GM23338 (cell line): ENCODE measurements at regions not wholly inside any gene's neighbourhood (a gene's known extent, or its start where the extent isn't known, plus 50 kb on each side); places are given as distances from the start of the nearest gene placed in this dataset.

Experiments used
- ATAC-seq: fragments of 200-7000 bp; cut with Tn5 transposase; 3 replicates; pipeline ENCODE4 v1.9.1; 2020
- DNase-seq: peaks from one replicate; pipeline ENCODE4 v3.0.0-alpha.2; 2015; ENCODE audit warnings: low spot score
- H2AFZ ChIP-seq: fragments of 200-600 bp; sonication (generic); 2 replicates; pipeline ENCODE4 v1.8.0; 2016; ENCODE audit warnings: antibody characterized with exemption, mild to moderate bottlenecking, moderate library complexity
- H3F3A ChIP-seq: fragments of 200-600 bp; sonication (generic); replicated peaks from 2 replicates; pipeline ENCODE4 v1.8.0; 2017; ENCODE audit warnings: antibody characterized with exemption, mixed run types, low read depth
- H3K27ac ChIP-seq: fragments of 200-600 bp; sonication (generic); 2 replicates; pipeline ENCODE4 v1.6.1; 2016; ENCODE audit warnings: low read depth
- H3K27me3 ChIP-seq: fragments of 200-600 bp; sonication (generic); 2 replicates; pipeline ENCODE4 v1.8.0; 2016; ENCODE audit warnings: mild to moderate bottlenecking, mixed run types, moderate library complexity; ENCODE audit not compliant: insufficient read depth
- H3K36me3 ChIP-seq: fragments of 200-600 bp; sonication (generic); 2 replicates; pipeline ENCODE4 v1.8.0; 2016; ENCODE audit warnings: mild to moderate bottlenecking; ENCODE audit not compliant: insufficient read depth
- H3K4me1 ChIP-seq: fragments of 200-600 bp; sonication (generic); 2 replicates; pipeline ENCODE4 v1.8.0; 2016; ENCODE audit warnings: mild to moderate bottlenecking, moderate library complexity; ENCODE audit not compliant: insufficient read depth
- H3K4me2 ChIP-seq: fragments of 200-600 bp; sonication (generic); 2 replicates; pipeline ENCODE4 v1.7.1; 2017; ENCODE audit warnings: mixed run types
- H3K4me3 ChIP-seq: fragments of 200-600 bp; sonication (generic); 2 replicates; pipeline ENCODE4 v1.6.1; 2016; ENCODE audit warnings: mixed run types
- H3K79me2 ChIP-seq: fragments of 200-600 bp; sonication (generic); replicated peaks from 2 replicates; pipeline ENCODE4 v1.8.0; 2017; ENCODE audit warnings: mild to moderate bottlenecking; ENCODE audit not compliant: insufficient read depth
- H3K9me2 ChIP-seq: fragments of 200-600 bp; sonication (generic); 2 replicates; pipeline ENCODE4 v1.8.0; 2017; ENCODE audit not compliant: insufficient read depth
- H4K20me1 ChIP-seq: fragments of 200-600 bp; sonication (generic); replicated peaks from 2 replicates; pipeline ENCODE4 v1.8.0; 2017; ENCODE audit warnings: mild to moderate bottlenecking; ENCODE audit not compliant: insufficient read depth
- H3K27ac Mint-ChIP-seq: 2 replicates; pipeline ENCODE4 v1.8.0; 2020; ENCODE audit warnings: inconsistent platforms, mild to moderate bottlenecking, moderate library complexity, mixed read lengths
- H3K27me3 Mint-ChIP-seq: 3 replicates; pipeline ENCODE4 v1.8.0; 2022; ENCODE audit warnings: low read depth, mild to moderate bottlenecking, moderate library complexity, mixed read lengths, inconsistent platforms; ENCODE audit not compliant: insufficient read depth, poor library complexity
- H3K36me3 Mint-ChIP-seq: 3 replicates; pipeline ENCODE4 v1.8.0; 2021; ENCODE audit warnings: low read depth, mild to moderate bottlenecking, inconsistent platforms, moderate library complexity, mixed read lengths
- H3K4me1 Mint-ChIP-seq: 3 replicates; pipeline ENCODE4 v1.8.0; 2020; ENCODE audit warnings: mild to moderate bottlenecking, inconsistent platforms, mixed read lengths
- H3K4me3 Mint-ChIP-seq: 3 replicates; pipeline ENCODE4 v1.8.0; 2021; ENCODE audit warnings: moderate library complexity, mild to moderate bottlenecking, inconsistent platforms, mixed read lengths
- H3K9me3 Mint-ChIP-seq: 3 replicates; pipeline ENCODE4 v1.8.0; 2020; ENCODE audit warnings: moderate library complexity, mild to moderate bottlenecking, inconsistent platforms, mixed read lengths
- CREB1 ChIP-seq: fragments of 250-450 bp; sonication (Bioruptor Pico); IDR thresholded peaks from 2 replicates; pipeline ENCODE4 v1.5.0; 2020; ENCODE audit warnings: low read depth, mild to moderate bottlenecking, moderate library complexity
- EZH2 ChIP-seq: fragments of 200-600 bp; sonication (generic); IDR thresholded peaks from one replicate; pipeline ENCODE4 v1.8.0; 2017; ENCODE audit warnings: antibody characterized with exemption, mild to moderate bottlenecking, low read depth; ENCODE audit not compliant: unreplicated experiment
- EZH2phosphoT487 ChIP-seq: fragments of 200-600 bp; sonication (generic); IDR thresholded peaks from one replicate; pipeline ENCODE4 v1.8.1; 2018; ENCODE audit warnings: antibody characterized with exemption; ENCODE audit not compliant: unreplicated experiment
- JUNB ChIP-seq: IDR thresholded peaks from one replicate; pipeline ENCODE4 v1.6.1; 2016; ENCODE audit warnings: antibody characterized with exemption; ENCODE audit not compliant: unreplicated experiment
- NANOG ChIP-seq: IDR thresholded peaks from 2 replicates; pipeline ENCODE4 v1.6.1; 2016; ENCODE audit warnings: antibody characterized with exemption, borderline replicate concordance
- POLR2AphosphoS5 ChIP-seq: IDR thresholded peaks from 2 replicates; pipeline ENCODE4 v1.6.1; 2016; ENCODE audit warnings: antibody characterized with exemption, low read depth
- ZNF331 ChIP-seq: fragments of 250-450 bp; sonication (Bioruptor Pico); IDR thresholded peaks from 2 replicates; pipeline ENCODE4 v1.5.0; 2020; ENCODE audit warnings: low read depth, mild to moderate bottlenecking, moderate library complexity
- TF ChIP-seq, protein P1 (sequence below): IDR thresholded peaks from one replicate; pipeline ENCODE4 v1.6.1; 2018; ENCODE audit warnings: antibody characterized with exemption; ENCODE audit not compliant: unreplicated experiment
- TF ChIP-seq, protein P2 (sequence below): IDR thresholded peaks from 2 replicates; pipeline ENCODE4 v1.6.1; 2016; ENCODE audit warnings: antibody characterized with exemption
- TF ChIP-seq, protein P3 (sequence below): fragments of 250-450 bp; sonication (Bioruptor Pico); IDR thresholded peaks from 2 replicates; pipeline ENCODE4 v1.5.0; 2020; ENCODE audit warnings: mild to moderate bottlenecking, moderate library complexity

DNA sequence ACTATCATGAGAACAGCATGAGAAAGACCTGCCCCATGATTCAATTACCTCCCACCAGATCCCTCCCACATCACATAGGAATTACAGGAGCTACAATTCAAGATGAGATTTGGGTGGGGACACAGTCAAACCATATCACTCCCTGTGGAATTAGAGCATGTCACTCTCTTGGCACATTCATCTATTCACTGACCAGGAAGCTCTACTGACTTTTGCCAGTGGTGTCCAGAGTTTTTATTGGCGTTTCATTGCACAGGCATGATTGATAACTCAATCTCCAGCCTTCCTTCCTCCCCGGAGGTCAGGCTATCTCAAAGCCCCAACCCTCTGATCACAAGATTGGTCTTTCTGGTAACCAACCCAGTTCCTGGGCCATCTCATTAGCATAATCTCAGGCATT is 478.9 kb upstream of the NRP1 start:
- Histone ChIP-seq H2AFZ (no peak overlapping the region), H3K27ac (no peak overlapping the region), H3K4me3 (no peak overlapping the region), H3K36me3 (no peaks in the 10 kb centered on the region), H3K9me2 (peaks cover 11% of the 10 kb centered on the region; the same call in 1 of the 2 replicates), H3F3A (no peaks in the 10 kb centered on the region), H4K20me1 (no peaks in the 10 kb centered on the region), H3K79me2 (no peaks in the 10 kb centered on the region), H3K4me2 (no peak overlapping the region), H3K4me1 (peaks cover 5% of the 10 kb centered on the region; the same call in 1 of the 2 replicates), H3K27me3 (no peaks in the 10 kb centered on the region)
- peaks cover 13% of the 10 kb centered on the region; the same call in 2 of the 3 replicates for H3K36me3 Mint-ChIP-seq
- peaks cover 8% of the 10 kb centered on the region; the same call in 1 of the 3 replicates for H3K4me1 Mint-ChIP-seq
- no peak overlapping the region for H3K4me3 Mint-ChIP-seq
- no peak overlapping the region for H3K27ac Mint-ChIP-seq
- DNase-seq (no peak), ATAC-seq (no peak)
- no peak for TF ChIP-seq NANOG
- TF ChIP-seq EZH2phosphoT487 = no peak
- TF ChIP-seq ZNF331 (CRISPR knock-in tag) = no peak
- TF ChIP-seq EZH2 = no peak
- TF ChIP-seq, protein P1, sequence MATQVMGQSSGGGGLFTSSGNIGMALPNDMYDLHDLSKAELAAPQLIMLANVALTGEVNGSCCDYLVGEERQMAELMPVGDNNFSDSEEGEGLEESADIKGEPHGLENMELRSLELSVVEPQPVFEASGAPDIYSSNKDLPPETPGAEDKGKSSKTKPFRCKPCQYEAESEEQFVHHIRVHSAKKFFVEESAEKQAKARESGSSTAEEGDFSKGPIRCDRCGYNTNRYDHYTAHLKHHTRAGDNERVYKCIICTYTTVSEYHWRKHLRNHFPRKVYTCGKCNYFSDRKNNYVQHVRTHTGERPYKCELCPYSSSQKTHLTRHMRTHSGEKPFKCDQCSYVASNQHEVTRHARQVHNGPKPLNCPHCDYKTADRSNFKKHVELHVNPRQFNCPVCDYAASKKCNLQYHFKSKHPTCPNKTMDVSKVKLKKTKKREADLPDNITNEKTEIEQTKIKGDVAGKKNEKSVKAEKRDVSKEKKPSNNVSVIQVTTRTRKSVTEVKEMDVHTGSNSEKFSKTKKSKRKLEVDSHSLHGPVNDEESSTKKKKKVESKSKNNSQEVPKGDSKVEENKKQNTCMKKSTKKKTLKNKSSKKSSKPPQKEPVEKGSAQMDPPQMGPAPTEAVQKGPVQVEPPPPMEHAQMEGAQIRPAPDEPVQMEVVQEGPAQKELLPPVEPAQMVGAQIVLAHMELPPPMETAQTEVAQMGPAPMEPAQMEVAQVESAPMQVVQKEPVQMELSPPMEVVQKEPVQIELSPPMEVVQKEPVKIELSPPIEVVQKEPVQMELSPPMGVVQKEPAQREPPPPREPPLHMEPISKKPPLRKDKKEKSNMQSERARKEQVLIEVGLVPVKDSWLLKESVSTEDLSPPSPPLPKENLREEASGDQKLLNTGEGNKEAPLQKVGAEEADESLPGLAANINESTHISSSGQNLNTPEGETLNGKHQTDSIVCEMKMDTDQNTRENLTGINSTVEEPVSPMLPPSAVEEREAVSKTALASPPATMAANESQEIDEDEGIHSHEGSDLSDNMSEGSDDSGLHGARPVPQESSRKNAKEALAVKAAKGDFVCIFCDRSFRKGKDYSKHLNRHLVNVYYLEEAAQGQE = no peak
- TF ChIP-seq JUNB = no peak
- TF ChIP-seq POLR2AphosphoS5 = no peak
- TF ChIP-seq, protein P2, sequence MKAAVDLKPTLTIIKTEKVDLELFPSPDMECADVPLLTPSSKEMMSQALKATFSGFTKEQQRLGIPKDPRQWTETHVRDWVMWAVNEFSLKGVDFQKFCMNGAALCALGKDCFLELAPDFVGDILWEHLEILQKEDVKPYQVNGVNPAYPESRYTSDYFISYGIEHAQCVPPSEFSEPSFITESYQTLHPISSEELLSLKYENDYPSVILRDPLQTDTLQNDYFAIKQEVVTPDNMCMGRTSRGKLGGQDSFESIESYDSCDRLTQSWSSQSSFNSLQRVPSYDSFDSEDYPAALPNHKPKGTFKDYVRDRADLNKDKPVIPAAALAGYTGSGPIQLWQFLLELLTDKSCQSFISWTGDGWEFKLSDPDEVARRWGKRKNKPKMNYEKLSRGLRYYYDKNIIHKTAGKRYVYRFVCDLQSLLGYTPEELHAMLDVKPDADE = no peak
- TF ChIP-seq CREB1 (CRISPR knock-in tag) = no peak
- peaks cover 15% of the 10 kb centered on the region for H3K9me3 Mint-ChIP-seq
- H3K27me3 Mint-ChIP-seq = peaks cover 2% of the 10 kb centered on the region

DNA sequence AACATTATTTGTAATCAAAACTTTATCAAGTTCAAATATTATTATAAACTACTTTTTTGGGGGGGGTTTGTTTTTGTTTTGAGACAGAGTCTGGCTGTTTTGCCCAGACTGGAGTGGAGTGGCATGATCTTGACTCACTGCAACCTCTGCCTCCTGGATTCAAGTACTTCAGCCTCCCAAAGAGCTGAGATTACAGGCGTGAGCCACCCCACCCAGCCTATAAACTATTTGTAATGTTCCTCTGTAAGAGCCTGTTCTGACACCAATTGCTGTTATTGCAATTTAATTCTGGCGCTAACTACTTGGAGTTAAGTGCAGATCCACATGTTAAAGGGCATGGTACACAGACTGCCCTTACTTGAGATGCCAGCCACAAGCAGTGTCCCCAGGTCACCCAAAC is 478.1 kb upstream of the NRP1 start:
- H4K20me1 ChIP-seq = no peaks in the 10 kb centered on the region
- no peaks in the 10 kb centered on the region for H3K36me3 ChIP-seq
- DNase-seq = no peak
- H3K4me3 ChIP-seq = no peak overlapping the region
- H3K27me3 ChIP-seq = no peaks in the 10 kb centered on the region
- H3K4me1 Mint-ChIP-seq = peaks cover 16% of the 10 kb centered on the region; the same call in 2 of the 3 replicates
- no peak overlapping the region for H3K4me2 ChIP-seq
- no peak overlapping the region for H2AFZ ChIP-seq
- peaks cover 2% of the 10 kb centered on the region for H3K27me3 Mint-ChIP-seq
- peaks cover 13% of the 10 kb centered on the region; the same call in 2 of the 3 replicates for H3K36me3 Mint-ChIP-seq
- peaks cover 15% of the 10 kb centered on the region for H3K9me3 Mint-ChIP-seq
- H3K4me1 ChIP-seq = peaks cover 9% of the 10 kb centered on the region; the same call in 1 of the 2 replicates
- no peak overlapping the region for H3K27ac ChIP-seq
- H3K4me3 Mint-ChIP-seq = no peak overlapping the region
- no peaks in the 10 kb centered on the region for H3K79me2 ChIP-seq
- peaks cover 11% of the 10 kb centered on the region; the same call in 1 of the 2 replicates for H3K9me2 ChIP-seq
- ATAC-seq = no peak
- no peaks in the 10 kb centered on the region for H3F3A ChIP-seq
- H3K27ac Mint-ChIP-seq = no peak overlapping the region
- TF ChIP-seq, protein P3, sequence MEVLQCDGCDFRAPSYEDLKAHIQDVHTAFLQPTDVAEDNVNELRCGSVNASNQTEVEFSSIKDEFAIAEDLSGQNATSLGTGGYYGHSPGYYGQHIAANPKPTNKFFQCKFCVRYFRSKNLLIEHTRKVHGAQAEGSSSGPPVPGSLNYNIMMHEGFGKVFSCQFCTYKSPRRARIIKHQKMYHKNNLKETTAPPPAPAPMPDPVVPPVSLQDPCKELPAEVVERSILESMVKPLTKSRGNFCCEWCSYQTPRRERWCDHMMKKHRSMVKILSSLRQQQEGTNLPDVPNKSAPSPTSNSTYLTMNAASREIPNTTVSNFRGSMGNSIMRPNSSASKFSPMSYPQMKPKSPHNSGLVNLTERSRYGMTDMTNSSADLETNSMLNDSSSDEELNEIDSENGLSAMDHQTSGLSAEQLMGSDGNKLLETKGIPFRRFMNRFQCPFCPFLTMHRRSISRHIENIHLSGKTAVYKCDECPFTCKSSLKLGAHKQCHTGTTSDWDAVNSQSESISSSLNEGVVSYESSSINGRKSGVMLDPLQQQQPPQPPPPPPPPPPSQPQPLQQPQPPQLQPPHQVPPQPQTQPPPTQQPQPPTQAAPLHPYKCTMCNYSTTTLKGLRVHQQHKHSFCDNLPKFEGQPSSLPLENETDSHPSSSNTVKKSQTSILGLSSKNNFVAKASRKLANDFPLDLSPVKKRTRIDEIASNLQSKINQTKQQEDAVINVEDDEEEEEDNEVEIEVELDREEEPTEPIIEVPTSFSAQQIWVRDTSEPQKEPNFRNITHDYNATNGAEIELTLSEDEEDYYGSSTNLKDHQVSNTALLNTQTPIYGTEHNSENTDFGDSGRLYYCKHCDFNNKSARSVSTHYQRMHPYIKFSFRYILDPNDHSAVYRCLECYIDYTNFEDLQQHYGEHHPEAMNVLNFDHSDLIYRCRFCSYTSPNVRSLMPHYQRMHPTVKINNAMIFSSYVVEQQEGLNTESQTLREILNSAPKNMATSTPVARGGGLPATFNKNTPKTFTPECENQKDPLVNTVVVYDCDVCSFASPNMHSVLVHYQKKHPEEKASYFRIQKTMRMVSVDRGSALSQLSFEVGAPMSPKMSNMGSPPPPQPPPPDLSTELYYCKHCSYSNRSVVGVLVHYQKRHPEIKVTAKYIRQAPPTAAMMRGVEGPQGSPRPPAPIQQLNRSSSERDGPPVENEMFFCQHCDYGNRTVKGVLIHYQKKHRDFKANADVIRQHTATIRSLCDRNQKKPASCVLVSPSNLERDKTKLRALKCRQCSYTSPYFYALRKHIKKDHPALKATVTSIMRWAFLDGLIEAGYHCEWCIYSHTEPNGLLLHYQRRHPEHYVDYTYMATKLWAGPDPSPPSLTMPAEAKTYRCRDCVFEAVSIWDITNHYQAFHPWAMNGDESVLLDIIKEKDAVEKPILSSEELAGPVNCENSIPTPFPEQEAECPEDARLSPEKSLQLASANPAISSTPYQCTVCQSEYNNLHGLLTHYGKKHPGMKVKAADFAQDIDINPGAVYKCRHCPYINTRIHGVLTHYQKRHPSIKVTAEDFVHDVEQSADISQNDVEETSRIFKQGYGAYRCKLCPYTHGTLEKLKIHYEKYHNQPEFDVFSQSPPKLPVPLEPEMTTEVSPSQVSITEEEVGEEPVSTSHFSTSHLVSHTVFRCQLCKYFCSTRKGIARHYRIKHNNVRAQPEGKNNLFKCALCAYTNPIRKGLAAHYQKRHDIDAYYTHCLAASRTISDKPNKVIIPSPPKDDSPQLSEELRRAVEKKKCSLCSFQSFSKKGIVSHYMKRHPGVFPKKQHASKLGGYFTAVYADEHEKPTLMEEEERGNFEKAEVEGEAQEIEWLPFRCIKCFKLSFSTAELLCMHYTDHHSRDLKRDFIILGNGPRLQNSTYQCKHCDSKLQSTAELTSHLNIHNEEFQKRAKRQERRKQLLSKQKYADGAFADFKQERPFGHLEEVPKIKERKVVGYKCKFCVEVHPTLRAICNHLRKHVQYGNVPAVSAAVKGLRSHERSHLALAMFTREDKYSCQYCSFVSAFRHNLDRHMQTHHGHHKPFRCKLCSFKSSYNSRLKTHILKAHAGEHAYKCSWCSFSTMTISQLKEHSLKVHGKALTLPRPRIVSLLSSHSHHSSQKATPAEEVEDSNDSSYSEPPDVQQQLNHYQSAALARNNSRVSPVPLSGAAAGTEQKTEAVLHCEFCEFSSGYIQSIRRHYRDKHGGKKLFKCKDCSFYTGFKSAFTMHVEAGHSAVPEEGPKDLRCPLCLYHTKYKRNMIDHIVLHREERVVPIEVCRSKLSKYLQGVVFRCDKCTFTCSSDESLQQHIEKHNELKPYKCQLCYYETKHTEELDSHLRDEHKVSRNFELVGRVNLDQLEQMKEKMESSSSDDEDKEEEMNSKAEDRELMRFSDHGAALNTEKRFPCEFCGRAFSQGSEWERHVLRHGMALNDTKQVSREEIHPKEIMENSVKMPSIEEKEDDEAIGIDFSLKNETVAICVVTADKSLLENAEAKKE (CRISPR knock-in tag) = no peak
- TF ChIP-seq CREB1 (CRISPR knock-in tag) (no peak), POLR2AphosphoS5 (no peak)
